Panc1 (cell line): ENCODE measurements at regions not wholly inside any gene's neighbourhood (a gene's known extent, or its start where the extent isn't known, plus 50 kb on each side); places are given as distances from the start of the nearest gene placed in this dataset.

Experiments
- POLR2AphosphoS5 ChIP-seq: IDR thresholded peaks from 2 replicates; pipeline ENCODE4 v1.6.1; 2012; ENCODE audit warnings: mild to moderate bottlenecking, low read depth, low read length, moderate library complexity
- TCF7L2 ChIP-seq: IDR thresholded peaks from 2 replicates; pipeline ENCODE4 v1.6.1; 2011; ENCODE audit warnings: mild to moderate bottlenecking, low read depth, low read length, inconsistent platforms
- TF ChIP-seq, protein P1 (sequence below): fragments of 450-650 bp; IDR thresholded peaks from 2 replicates; pipeline ENCODE4 v1.5.1; 2017; ENCODE audit warnings: mild to moderate bottlenecking
- TF ChIP-seq, protein P2 (sequence below), 2 experiments: IDR thresholded peaks; 2 replicates each; pipeline ENCODE4 v1.6.1; 2011 to 2012; ENCODE audit warnings: low read depth in 2 of 2, control low read depth in 1 of 2, low read length in 1 of 2, mild to moderate bottlenecking in 1 of 2, moderate library complexity in 1 of 2; ENCODE audit not compliant: insufficient read depth in 1 of 2

DNA sequence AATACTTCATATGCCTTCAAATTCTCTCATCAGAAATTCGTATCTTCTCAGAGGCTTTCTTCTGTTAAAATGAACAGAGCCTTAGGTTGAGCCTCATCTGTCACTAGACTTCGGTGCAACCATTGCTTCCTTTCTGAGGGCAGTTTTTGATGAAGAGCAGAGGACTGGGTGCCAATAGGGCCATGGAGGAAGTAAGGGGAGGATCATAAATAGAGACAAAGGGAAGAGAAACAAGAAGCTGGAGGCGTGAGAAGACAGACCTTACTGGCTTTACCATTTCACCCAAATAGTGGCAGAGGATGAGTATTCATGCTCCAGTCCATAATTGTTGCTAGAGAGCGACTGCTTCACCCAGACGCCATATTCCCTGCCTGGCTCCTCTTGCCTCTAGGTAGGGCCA, 215.6 kb upstream of the PKDCC start:
- no peak for TF ChIP-seq POLR2AphosphoS5
- TF ChIP-seq, protein P1, sequence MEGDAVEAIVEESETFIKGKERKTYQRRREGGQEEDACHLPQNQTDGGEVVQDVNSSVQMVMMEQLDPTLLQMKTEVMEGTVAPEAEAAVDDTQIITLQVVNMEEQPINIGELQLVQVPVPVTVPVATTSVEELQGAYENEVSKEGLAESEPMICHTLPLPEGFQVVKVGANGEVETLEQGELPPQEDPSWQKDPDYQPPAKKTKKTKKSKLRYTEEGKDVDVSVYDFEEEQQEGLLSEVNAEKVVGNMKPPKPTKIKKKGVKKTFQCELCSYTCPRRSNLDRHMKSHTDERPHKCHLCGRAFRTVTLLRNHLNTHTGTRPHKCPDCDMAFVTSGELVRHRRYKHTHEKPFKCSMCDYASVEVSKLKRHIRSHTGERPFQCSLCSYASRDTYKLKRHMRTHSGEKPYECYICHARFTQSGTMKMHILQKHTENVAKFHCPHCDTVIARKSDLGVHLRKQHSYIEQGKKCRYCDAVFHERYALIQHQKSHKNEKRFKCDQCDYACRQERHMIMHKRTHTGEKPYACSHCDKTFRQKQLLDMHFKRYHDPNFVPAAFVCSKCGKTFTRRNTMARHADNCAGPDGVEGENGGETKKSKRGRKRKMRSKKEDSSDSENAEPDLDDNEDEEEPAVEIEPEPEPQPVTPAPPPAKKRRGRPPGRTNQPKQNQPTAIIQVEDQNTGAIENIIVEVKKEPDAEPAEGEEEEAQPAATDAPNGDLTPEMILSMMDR, result no peak
- TF ChIP-seq, protein P2, sequence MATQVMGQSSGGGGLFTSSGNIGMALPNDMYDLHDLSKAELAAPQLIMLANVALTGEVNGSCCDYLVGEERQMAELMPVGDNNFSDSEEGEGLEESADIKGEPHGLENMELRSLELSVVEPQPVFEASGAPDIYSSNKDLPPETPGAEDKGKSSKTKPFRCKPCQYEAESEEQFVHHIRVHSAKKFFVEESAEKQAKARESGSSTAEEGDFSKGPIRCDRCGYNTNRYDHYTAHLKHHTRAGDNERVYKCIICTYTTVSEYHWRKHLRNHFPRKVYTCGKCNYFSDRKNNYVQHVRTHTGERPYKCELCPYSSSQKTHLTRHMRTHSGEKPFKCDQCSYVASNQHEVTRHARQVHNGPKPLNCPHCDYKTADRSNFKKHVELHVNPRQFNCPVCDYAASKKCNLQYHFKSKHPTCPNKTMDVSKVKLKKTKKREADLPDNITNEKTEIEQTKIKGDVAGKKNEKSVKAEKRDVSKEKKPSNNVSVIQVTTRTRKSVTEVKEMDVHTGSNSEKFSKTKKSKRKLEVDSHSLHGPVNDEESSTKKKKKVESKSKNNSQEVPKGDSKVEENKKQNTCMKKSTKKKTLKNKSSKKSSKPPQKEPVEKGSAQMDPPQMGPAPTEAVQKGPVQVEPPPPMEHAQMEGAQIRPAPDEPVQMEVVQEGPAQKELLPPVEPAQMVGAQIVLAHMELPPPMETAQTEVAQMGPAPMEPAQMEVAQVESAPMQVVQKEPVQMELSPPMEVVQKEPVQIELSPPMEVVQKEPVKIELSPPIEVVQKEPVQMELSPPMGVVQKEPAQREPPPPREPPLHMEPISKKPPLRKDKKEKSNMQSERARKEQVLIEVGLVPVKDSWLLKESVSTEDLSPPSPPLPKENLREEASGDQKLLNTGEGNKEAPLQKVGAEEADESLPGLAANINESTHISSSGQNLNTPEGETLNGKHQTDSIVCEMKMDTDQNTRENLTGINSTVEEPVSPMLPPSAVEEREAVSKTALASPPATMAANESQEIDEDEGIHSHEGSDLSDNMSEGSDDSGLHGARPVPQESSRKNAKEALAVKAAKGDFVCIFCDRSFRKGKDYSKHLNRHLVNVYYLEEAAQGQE (IDR thresholded peaks at IDR 0.05; ENCODE audit: insufficient read depth in 1 of 2, low read depth in 2 of 2, low read length in 1 of 2), result no peak
- TF ChIP-seq TCF7L2, result no peak
